Smooth muscle cell (in vitro differentiated cells): ENCODE measurements at regions not wholly inside any gene's neighbourhood (a gene's known extent, or its start where the extent isn't known, plus 50 kb on each side); places are given as distances from the start of the nearest gene placed in this dataset.

Source experiments
- DNase-seq: peaks from one replicate; lab custom pipeline; 2025; ENCODE audit not compliant: unreplicated experiment; lab: John Stamatoyannopoulos, UW
- H2AFZ ChIP-seq: fragments of 200-600 bp; sonication (generic); 2 replicates; pipeline ENCODE4 v1.6.0; 2016; ENCODE audit warnings: antibody characterized with exemption, low read depth, mild to moderate bottlenecking
- H3F3A ChIP-seq: fragments of 200-600 bp; sonication (generic); 2 replicates; pipeline ENCODE4 v1.6.0; 2017; ENCODE audit warnings: antibody characterized with exemption, low read depth
- H3K27ac ChIP-seq: fragments of 200-600 bp; sonication (generic); 2 replicates; pipeline ENCODE4 v1.5.1; 2016; ENCODE audit warnings: low read depth, mild to moderate bottlenecking
- H3K27me3 ChIP-seq: fragments of 200-600 bp; sonication (generic); 2 replicates; pipeline ENCODE4 v1.6.1; 2016; ENCODE audit warnings: low read depth, mild to moderate bottlenecking
- H3K36me3 ChIP-seq: fragments of 200-600 bp; sonication (generic); 2 replicates; pipeline ENCODE4 v1.5.1; 2016; ENCODE audit warnings: low read depth
- H3K4me1 ChIP-seq: fragments of 200-600 bp; sonication (generic); 2 replicates; pipeline ENCODE4 v1.5.1; 2016; ENCODE audit warnings: low read depth
- H3K4me2 ChIP-seq: fragments of 200-600 bp; sonication (generic); 2 replicates; pipeline ENCODE4 v1.6.0; 2016; ENCODE audit warnings: mild to moderate bottlenecking
- H3K4me3 ChIP-seq: fragments of 200-600 bp; sonication (generic); 2 replicates; pipeline ENCODE4 v1.5.1; 2016; ENCODE audit warnings: mild to moderate bottlenecking
- H3K79me2 ChIP-seq: fragments of 200-600 bp; sonication (generic); 2 replicates; pipeline ENCODE4 v1.6.0; 2016; ENCODE audit warnings: low read depth, mild to moderate bottlenecking
- H3K9ac ChIP-seq: fragments of 200-600 bp; sonication (generic); 2 replicates; pipeline ENCODE4 v1.6.0; 2016; ENCODE audit warnings: low read depth
- H3K9me3 ChIP-seq: fragments of 200-600 bp; sonication (generic); replicated peaks from 2 replicates; pipeline ENCODE4 v1.5.1; 2016; ENCODE audit warnings: low read depth
- H4K20me1 ChIP-seq: fragments of 200-600 bp; sonication (generic); 2 replicates; pipeline ENCODE4 v1.6.0; 2016; ENCODE audit warnings: low read depth
- CTCF ChIP-seq: fragments of 200-600 bp; sonication (generic); IDR thresholded peaks from 2 replicates; pipeline ENCODE4 v1.5.1; 2017; ENCODE audit warnings: borderline replicate concordance, mild to moderate bottlenecking, antibody characterized with exemption; ENCODE audit not compliant: insufficient read depth, poor library complexity, severe bottlenecking
- WGBS: methylation state at CpG from one replicate; pipeline ENCODE4 v1.1.7; 2016; ENCODE audit warnings: low lambda C conversion rate; 5-methylcytosine and 5-hydroxymethylcytosine counted together

GRCh38 chr5:17379100-17379951 is 118.7 kb upstream of the TAF11L2 start:
- Histone ChIP-seq H4K20me1 (no peaks in the 10 kb centered on the region), H3K36me3 (no peaks in the 10 kb centered on the region), H2AFZ (peak overlapping the region; percentile 48), H3F3A (peaks cover 23% of the 10 kb centered on the region), H3K27ac (peak overlapping the region; percentile 69), H3K9ac (no peak overlapping the region), H3K9me3 (no peaks in the 10 kb centered on the region), H3K79me2 (no peaks in the 10 kb centered on the region), H3K27me3 (no peaks in the 10 kb centered on the region), H3K4me3 (peak overlapping the region; percentile 21), H3K4me2 (peak overlapping the region; percentile 79), H3K4me1 (peaks cover 34% of the 10 kb centered on the region)
- TF ChIP-seq CTCF, result no peak
- 16% methylated on average over 7 of the region's 7 CpGs for WGBS
- no peak for DNase-seq

- no peaks in the 10 kb centered on the region for H3K9me3 ChIP-seq
- TF ChIP-seq CTCF, result no peak
- H3K4me2 ChIP-seq, result no peak overlapping the region
- no peaks in the 10 kb centered on the region for H4K20me1 ChIP-seq
- no peak overlapping the region for H3K9ac ChIP-seq
- H3K36me3 ChIP-seq, result no peaks in the 10 kb centered on the region
- no peaks in the 10 kb centered on the region for H3K27me3 ChIP-seq
- H3K79me2 ChIP-seq, result no peaks in the 10 kb centered on the region
- no peak overlapping the region for H3K4me3 ChIP-seq
- WGBS, result 98% methylated on average over 2 of the region's 2 CpGs
- no peak overlapping the region for H3K27ac ChIP-seq
- H2AFZ ChIP-seq, result no peak overlapping the region
- peaks cover 23% of the 10 kb centered on the region for H3F3A ChIP-seq
- DNase-seq, result no peak
- H3K4me1 ChIP-seq, result peaks cover 29% of the 10 kb centered on the region
Observed at GRCh38 chr5:17381932-17382331, 116.1 kb upstream of the TAF11L2 start.

DNA sequence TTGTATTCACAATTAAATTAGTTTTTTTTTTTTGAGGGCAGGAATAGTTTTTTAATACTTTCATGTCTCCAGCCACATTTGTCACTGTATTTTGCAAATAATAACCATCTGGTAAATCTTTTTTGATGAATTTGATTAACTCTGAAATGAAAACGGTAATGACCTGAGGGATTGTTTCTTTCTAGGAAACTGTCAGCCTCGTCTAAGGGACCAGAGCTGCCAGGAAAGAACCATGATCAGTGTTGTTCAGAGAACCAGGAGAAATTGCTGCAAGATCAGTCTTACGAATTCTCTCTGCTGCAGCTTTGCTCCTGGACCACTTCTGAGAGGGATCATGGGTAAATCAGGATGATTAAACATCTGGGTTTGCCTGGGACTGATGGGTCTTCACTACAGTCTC is 114.5 kb upstream of the TAF11L2 start:
- Histone ChIP-seq H3K9ac (no peak overlapping the region), H3F3A (peaks cover 22% of the 10 kb centered on the region), H3K36me3 (no peaks in the 10 kb centered on the region), H3K9me3 (no peaks in the 10 kb centered on the region), H2AFZ (no peak overlapping the region), H3K27ac (no peak overlapping the region), H3K27me3 (no peaks in the 10 kb centered on the region), H4K20me1 (no peaks in the 10 kb centered on the region), H3K4me3 (no peak overlapping the region), H3K4me2 (no peak overlapping the region), H3K4me1 (peaks cover 23% of the 10 kb centered on the region), H3K79me2 (no peaks in the 10 kb centered on the region)
- no peak for TF ChIP-seq CTCF
- no peak for DNase-seq
- WGBS, result 59% methylated on average over 3 of the region's 3 CpGs

DNA sequence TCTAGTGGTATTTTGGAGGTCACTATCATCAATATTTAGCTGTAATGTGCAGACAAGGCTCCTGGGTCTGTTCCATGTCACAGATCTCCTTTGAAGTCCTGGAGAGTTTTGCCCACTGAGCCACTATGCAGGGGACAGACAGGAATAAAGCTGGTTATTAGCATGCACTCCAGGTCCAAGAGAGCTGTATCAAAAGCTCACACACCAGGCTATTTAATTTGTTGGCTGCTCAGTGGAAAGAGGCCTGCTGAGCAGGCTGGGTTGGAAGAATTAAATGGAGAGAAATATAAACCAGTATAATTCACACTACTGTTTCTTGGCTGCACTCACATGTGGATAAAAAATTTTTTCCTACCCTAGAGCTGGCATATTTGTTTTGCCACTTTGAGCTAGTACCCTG is 113.8 kb upstream of the TAF11L2 start:
- H2AFZ ChIP-seq, result no peak overlapping the region
- no peaks in the 10 kb centered on the region for H3K36me3 ChIP-seq
- TF ChIP-seq CTCF, result no peak
- no peaks in the 10 kb centered on the region for H4K20me1 ChIP-seq
- H3K9ac ChIP-seq, result no peak overlapping the region
- H3K4me3 ChIP-seq, result no peak overlapping the region
- no peak for DNase-seq
- H3K4me1 ChIP-seq, result peaks cover 20% of the 10 kb centered on the region
- no peaks in the 10 kb centered on the region for H3K9me3 ChIP-seq
- no peaks in the 10 kb centered on the region for H3K79me2 ChIP-seq
- no peaks in the 10 kb centered on the region for H3K27me3 ChIP-seq
- H3F3A ChIP-seq, result peaks cover 17% of the 10 kb centered on the region
- H3K4me2 ChIP-seq, result no peak overlapping the region
- no peak overlapping the region for H3K27ac ChIP-seq
